Glutamatergic neuron (in vitro differentiated cells): ENCODE measurements at regions not wholly inside any gene's neighbourhood (a gene's known extent, or its start where the extent isn't known, plus 50 kb on each side); places are given as distances from the start of the nearest gene placed in this dataset.

Experiments used
- DNase-seq: peaks from one replicate; pipeline ENCODE4 v3.0.0; 2022
- H3K27ac Mint-ChIP-seq: one replicate; pipeline ENCODE4 v1.8.0; 2020; ENCODE audit warnings: mild to moderate bottlenecking, mixed read lengths, inconsistent platforms; ENCODE audit not compliant: unreplicated experiment
- H3K27me3 Mint-ChIP-seq: one replicate; pipeline ENCODE4 v1.8.0; 2020; ENCODE audit warnings: mild to moderate bottlenecking, moderate library complexity, mixed read lengths, inconsistent platforms; ENCODE audit not compliant: unreplicated experiment
- H3K36me3 Mint-ChIP-seq: one replicate; pipeline ENCODE4 v1.8.0; 2020; ENCODE audit warnings: mild to moderate bottlenecking, mixed read lengths, inconsistent platforms; ENCODE audit not compliant: unreplicated experiment
- H3K4me1 Mint-ChIP-seq: one replicate; pipeline ENCODE4 v1.8.0; 2020; ENCODE audit warnings: mild to moderate bottlenecking, low read depth, mixed read lengths, inconsistent platforms; ENCODE audit not compliant: unreplicated experiment
- H3K4me3 Mint-ChIP-seq: one replicate; pipeline ENCODE4 v1.8.0; 2020; ENCODE audit warnings: mild to moderate bottlenecking, mixed read lengths, inconsistent platforms; ENCODE audit not compliant: unreplicated experiment
- H3K9me3 Mint-ChIP-seq: one replicate; pipeline ENCODE4 v1.8.0; 2020; ENCODE audit warnings: mild to moderate bottlenecking, moderate library complexity, mixed read lengths, inconsistent platforms; ENCODE audit not compliant: unreplicated experiment
- CTCF ChIP-seq: fragments of 200-600 bp; sonication (generic); IDR thresholded peaks from one replicate; pipeline ENCODE4 v1.5.0; 2021; ENCODE audit not compliant: partially characterized antibody, unreplicated experiment

DNA sequence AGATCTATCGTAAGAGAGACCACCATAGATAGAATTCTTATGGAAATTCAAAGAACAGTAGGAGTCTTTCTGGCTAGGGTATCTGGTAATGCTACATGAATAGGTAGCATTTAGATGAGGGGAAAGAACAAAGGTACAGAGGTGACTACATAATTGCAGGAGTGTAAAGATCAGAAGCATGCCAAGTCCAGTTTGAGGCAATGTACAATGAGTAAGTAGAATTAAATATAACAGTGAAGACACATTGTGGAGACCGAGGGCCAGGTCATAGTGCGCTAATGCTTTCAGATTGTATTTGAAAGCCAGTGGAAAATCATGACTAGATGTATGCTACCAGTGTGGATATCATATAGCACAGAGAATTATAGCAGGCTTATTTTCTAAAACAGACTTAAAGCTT is 1611.6 kb upstream of the LRRTM3 start:
- H3K9me3 Mint-ChIP-seq: no peaks in the 10 kb centered on the region
- no peak overlapping the region for H3K27ac Mint-ChIP-seq
- H3K4me3 Mint-ChIP-seq: no peak overlapping the region
- no peak for DNase-seq
- no peaks in the 10 kb centered on the region for H3K4me1 Mint-ChIP-seq
- H3K36me3 Mint-ChIP-seq: no peaks in the 10 kb centered on the region
- H3K27me3 Mint-ChIP-seq: no peaks in the 10 kb centered on the region
- no peak for TF ChIP-seq CTCF

GRCh38 chr10:65319493-65319892 is 1606.3 kb upstream of the LRRTM3 start:
- H3K4me1 Mint-ChIP-seq: peaks cover 3% of the 10 kb centered on the region
- no peak overlapping the region for H3K27ac Mint-ChIP-seq
- no peak for TF ChIP-seq CTCF
- H3K27me3 Mint-ChIP-seq: no peaks in the 10 kb centered on the region
- H3K9me3 Mint-ChIP-seq: no peaks in the 10 kb centered on the region
- H3K36me3 Mint-ChIP-seq: no peaks in the 10 kb centered on the region
- no peak for DNase-seq
- H3K4me3 Mint-ChIP-seq: no peak overlapping the region

- Mint-ChIP-seq H3K36me3 (no peaks in the 10 kb centered on the region), H3K4me3 (no peak overlapping the region), H3K9me3 (no peaks in the 10 kb centered on the region), H3K27ac (no peak overlapping the region), H3K4me1 (peaks cover 3% of the 10 kb centered on the region), H3K27me3 (no peaks in the 10 kb centered on the region)
- DNase-seq: no peak
- no peak for TF ChIP-seq CTCF
These were observed 1605.4 kb upstream of the LRRTM3 start for GRCh38 chr10:65320236-65321026.

DNA sequence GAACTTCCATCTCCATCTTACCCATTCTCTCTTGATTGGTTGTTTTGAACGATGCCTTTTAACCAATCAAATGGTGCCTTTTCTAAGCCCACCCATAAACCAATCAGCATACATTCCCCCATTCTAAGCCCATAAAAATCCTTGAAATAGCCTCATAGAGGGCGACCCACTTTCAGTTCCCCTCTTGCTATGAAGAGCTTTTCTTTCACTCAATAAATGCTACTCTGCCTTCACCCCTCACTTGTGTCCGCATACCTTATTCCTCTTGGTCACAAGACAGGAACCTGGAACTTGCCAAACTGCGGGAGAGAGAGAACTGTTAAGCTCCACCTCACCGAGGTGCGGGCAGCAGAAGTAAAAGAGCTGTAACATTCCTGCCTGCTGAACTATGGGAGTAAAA is 1602.0 kb upstream of the LRRTM3 start:
- TF ChIP-seq CTCF: no peak
- Mint-ChIP-seq H3K27me3 (no peaks in the 10 kb centered on the region), H3K4me1 (peaks cover 3% of the 10 kb centered on the region), H3K36me3 (no peaks in the 10 kb centered on the region), H3K27ac (no peak overlapping the region), H3K9me3 (no peaks in the 10 kb centered on the region), H3K4me3 (no peak overlapping the region)
- DNase-seq: no peak

GRCh38 chr10:65325913-65326312 is 1599.9 kb upstream of the LRRTM3 start:
- Mint-ChIP-seq H3K9me3 (no peaks in the 10 kb centered on the region), H3K36me3 (no peaks in the 10 kb centered on the region), H3K4me1 (no peaks in the 10 kb centered on the region), H3K27me3 (no peaks in the 10 kb centered on the region), H3K27ac (no peak overlapping the region), H3K4me3 (no peak overlapping the region)
- no peak for TF ChIP-seq CTCF
- no peak for DNase-seq
